HG02840 (cell line): ENCODE measurements at regions not wholly inside any gene's neighbourhood (a gene's known extent, or its start where the extent isn't known, plus 50 kb on each side); places are given as distances from the start of the nearest gene placed in this dataset.

Experiments
- ATAC-seq: cut with Tn5 transposase; IDR thresholded peaks from one replicate; pipeline ENCODE4 v1.9.1; 2021; ENCODE audit warnings: mild to moderate bottlenecking, moderate library complexity, moderate number of reproducible peaks; ENCODE audit not compliant: unreplicated experiment, low FRiP score

GRCh38 chr18:27899893-27900292 lies 277.0 kb downstream of the CDH2 start:
- no peak for ATAC-seq

GRCh38 chr18:27894746-27895145 lies 282.2 kb downstream of the CDH2 start:
- ATAC-seq: no peak

GRCh38 chr18:27887711-27888495 lies 289.0 kb downstream of the CDH2 start:
- no peak for ATAC-seq

GRCh38 chr18:27887287-27887686 lies 289.6 kb downstream of the CDH2 start:
- ATAC-seq: no peak

GRCh38 chr18:27879540-27879939 lies 297.4 kb downstream of the CDH2 start:
- no peak for ATAC-seq

GRCh38 chr18:27871726-27872125 lies 305.2 kb downstream of the CDH2 start:
- ATAC-seq: no peak

- no peak for ATAC-seq
These were observed 307.2 kb downstream of the CDH2 start for GRCh38 chr18:27869735-27870134.

GRCh38 chr18:27865431-27865830 lies 311.5 kb downstream of the CDH2 start:
- ATAC-seq: no peak

- no peak for ATAC-seq
These were observed 313.0 kb downstream of the CDH2 start for GRCh38 chr18:27863780-27864430.

- ATAC-seq: no peak
These were observed 314.8 kb downstream of the CDH2 start for GRCh38 chr18:27862041-27862682.

GRCh38 chr18:27861539-27861938 lies 315.4 kb downstream of the CDH2 start:
- no peak for ATAC-seq

GRCh38 chr18:27860701-27861107 lies 316.2 kb downstream of the CDH2 start:
- no peak for ATAC-seq

- ATAC-seq: no peak
These were observed 316.9 kb downstream of the CDH2 start for GRCh38 chr18:27860011-27860410.

GRCh38 chr18:27856820-27857219 lies 320.1 kb downstream of the CDH2 start:
- no peak for ATAC-seq

GRCh38 chr18:27855486-27855885 lies 321.4 kb downstream of the CDH2 start:
- ATAC-seq: no peak

GRCh38 chr18:27854631-27855030 lies 322.3 kb downstream of the CDH2 start:
- no peak for ATAC-seq

- ATAC-seq: no peak
These were observed 328.6 kb downstream of the CDH2 start for GRCh38 chr18:27848336-27848735.

GRCh38 chr18:27847412-27847811 lies 329.5 kb downstream of the CDH2 start:
- no peak for ATAC-seq

GRCh38 chr18:27845897-27846296 lies 331.0 kb downstream of the CDH2 start:
- no peak for ATAC-seq

- no peak for ATAC-seq
These were observed 332.9 kb downstream of the CDH2 start for GRCh38 chr18:27843783-27844777.
